B cell (primary cell): ENCODE measurements at regions not wholly inside any gene's neighbourhood (a gene's known extent, or its start where the extent isn't known, plus 50 kb on each side); places are given as distances from the start of the nearest gene placed in this dataset.
"Not testable (repeated sequence)": the region's sequence is repeated elsewhere in the genome, so short reads cannot be mapped to it uniquely, and the experiment has no call there.

Experiments
- ATAC-seq: fragments of 200-7000 bp; cut with Tn5 transposase; one replicate; pipeline ENCODE4 v1.10.0; 2021; ENCODE audit warnings: low read depth, mild to moderate bottlenecking, moderate number of reproducible peaks, moderate library complexity
- CTCF ChIA-PET: fragments of 350-600 bp; sonication (Branson Sonifier 250); formaldehyde crosslinking; loops from one replicate; lab custom pipeline; 2021; ENCODE audit warnings: antibody characterized with exemption, inconsistent platforms; lab: Charles Lee
- POLR2A ChIA-PET: fragments of 350-600 bp; sonication (Branson Sonifier 250); formaldehyde crosslinking; loops from one replicate; lab custom pipeline; 2021; ENCODE audit warnings: antibody characterized with exemption; lab: Charles Lee
- DNase-seq: peaks from one replicate; pipeline ENCODE4 v3.0.0; 2013
- H2AFZ ChIP-seq: 2 replicates; pipeline ENCODE4 v1.6.1; 2012; ENCODE audit warnings: mild to moderate bottlenecking, low read depth, low read length; ENCODE audit not compliant: insufficient read depth, poor library complexity, severe bottlenecking
- H3K27ac ChIP-seq, 2 donors: 1 replicate in 1 of 2; 2 replicates in 1 of 2; pipeline ENCODE4 v1.5.1; 2012 to 2013; ENCODE audit warnings: low read length in 2 of 2, mild to moderate bottlenecking in 2 of 2, moderate library complexity in 1 of 2
- H3K27me3 ChIP-seq, 4 experiments: fragments of 200-600 bp in 1 of 4; sonication (generic) in 1 of 4; replicated peaks in 1 of 4; 1 replicate in 2 of 4; 2 replicates in 2 of 4; pipeline versions ENCODE4 v1.6.1 to v1.7.0; 2013 to 2016; ENCODE audit warnings: low read length in 3 of 4, mild to moderate bottlenecking in 2 of 4, mixed read lengths in 1 of 4, moderate library complexity in 1 of 4; ENCODE audit not compliant: insufficient read depth in 4 of 4, control insufficient read depth in 3 of 4; ENCODE audit errors: control extremely low read depth in 1 of 4
- H3K36me3 ChIP-seq, 2 experiments: replicated peaks in 1 of 2; 1 replicate in 1 of 2; 2 replicates in 1 of 2; pipeline versions ENCODE4 v1.6.1 to v1.7.1; 2013; ENCODE audit warnings: low read length in 1 of 2; ENCODE audit not compliant: insufficient read depth in 2 of 2, control insufficient read depth in 1 of 2; ENCODE audit errors: control extremely low read depth in 1 of 2, extremely low read depth in 1 of 2
- H3K4me1 ChIP-seq, 2 donors: fragments of 200-600 bp in 1 of 2; sonication (generic) in 1 of 2; 1 replicate in 1 of 2; 2 replicates in 1 of 2; pipeline versions ENCODE4 v1.5.1 to v1.6.1; 2013 to 2017; ENCODE audit warnings: low read length in 2 of 2; ENCODE audit not compliant: control insufficient read depth in 2 of 2, insufficient read depth in 2 of 2
- H3K4me2 ChIP-seq: replicated peaks from 2 replicates; pipeline ENCODE3; 2012; ENCODE audit warnings: mild to moderate bottlenecking, low read depth, low read length; ENCODE audit not compliant: poor library complexity, severe bottlenecking
- H3K4me3 ChIP-seq, 5 experiments: fragments of 200-600 bp in 1 of 5; sonication (generic) in 1 of 5; 1 replicate in 3 of 5; 2 replicates in 2 of 5; pipeline versions ENCODE4 v1.5.1 to v1.7.0; 2011 to 2016; ENCODE audit warnings: low read length in 4 of 5, mild to moderate bottlenecking in 4 of 5, low read depth in 2 of 5, control low read depth in 1 of 5, moderate library complexity in 1 of 5; ENCODE audit not compliant: insufficient read depth in 1 of 5; ENCODE audit errors: control extremely low read depth in 1 of 5, extremely low read depth in 1 of 5
- H3K79me2 ChIP-seq: fragments of 200-600 bp; sonication (generic); one replicate; pipeline ENCODE4 v1.6.0; 2016; ENCODE audit warnings: low read length; ENCODE audit not compliant: control insufficient read depth, insufficient read depth
- H3K9ac ChIP-seq: fragments of 200-600 bp; sonication (generic); 2 replicates; pipeline ENCODE4 v1.6.1; 2017; ENCODE audit warnings: mild to moderate bottlenecking, low read length, moderate library complexity
- H3K9me3 ChIP-seq, 3 donors: one replicate each; pipeline versions ENCODE4 v1.6.1 to v1.7.1; 2013; ENCODE audit warnings: low read length in 2 of 3; ENCODE audit not compliant: control insufficient read depth in 2 of 3, insufficient read depth in 1 of 3; ENCODE audit errors: control extremely low read depth in 1 of 3
- H4K20me1 ChIP-seq: 2 replicates; pipeline ENCODE4 v1.6.0; 2012; ENCODE audit warnings: mild to moderate bottlenecking, low read length; ENCODE audit not compliant: insufficient read depth, control insufficient read depth, poor library complexity, severe bottlenecking
- H3K27ac Mint-ChIP-seq: one replicate; pipeline ENCODE4 v1.8.0; 2021; ENCODE audit warnings: mixed read lengths
- H3K27me3 Mint-ChIP-seq: one replicate; pipeline ENCODE4 v1.8.0; 2021; ENCODE audit warnings: mixed read lengths
- H3K4me1 Mint-ChIP-seq: one replicate; pipeline ENCODE4 v1.8.0; 2021; ENCODE audit warnings: mixed read lengths
- H3K4me3 Mint-ChIP-seq: one replicate; pipeline ENCODE4 v1.8.0; 2021; ENCODE audit warnings: mixed read lengths
- H3K9me3 Mint-ChIP-seq: one replicate; pipeline ENCODE4 v1.8.0; 2022; ENCODE audit warnings: mixed read lengths; ENCODE audit not compliant: insufficient read depth
- CTCF ChIP-seq: fragments of 200-600 bp; IDR thresholded peaks from one replicate; pipeline ENCODE4 v1.8.0; 2022; ENCODE audit warnings: antibody characterized with exemption, mild to moderate bottlenecking
- EZH2 ChIP-seq: IDR thresholded peaks from 2 replicates; pipeline ENCODE4 v1.6.1; 2012; ENCODE audit warnings: borderline replicate concordance, low read depth, mild to moderate bottlenecking, moderate library complexity, low read length; ENCODE audit not compliant: insufficient read depth, poor library complexity, severe bottlenecking
- WGBS: methylation state at CpG from one replicate; pipeline ENCODE4 v1.1.5; 2013; ENCODE audit warnings: missing lambda C conversion rate; ENCODE audit not compliant: insufficient coverage; 5-methylcytosine and 5-hydroxymethylcytosine counted together
- intact Hi-C: fragments of 100-400 bp; cut with micrococcal nuclease; formaldehyde crosslinking; loops from one replicate; pipeline ENCODE4 v1.10.0; 2022

- no peaks in the 10 kb centered on the region for H3K27me3 Mint-ChIP-seq
- no peak for DNase-seq
- H3K9me3 Mint-ChIP-seq: no peaks in the 10 kb centered on the region
- Histone ChIP-seq H3K36me3 (no peaks in the 10 kb centered on the region), H3K9ac (no peak overlapping the region), H3K27ac (no peak overlapping the region), H4K20me1 (no peaks in the 10 kb centered on the region), H3K9me3 (no peaks in the 10 kb centered on the region), H2AFZ (no peak overlapping the region), H3K4me1 (peaks cover 0 to 1% of the 10 kb centered on the region in 2 donors), H3K27me3 (no peaks in the 10 kb centered on the region), H3K79me2 (no peaks in the 10 kb centered on the region), H3K4me3 (no peak overlapping the region), H3K4me2 (no peak overlapping the region)
- H3K4me3 Mint-ChIP-seq: no peak overlapping the region
- ATAC-seq: no peak
- 100% methylated on average over 7 of the region's 7 CpGs for WGBS
- H3K4me1 Mint-ChIP-seq: no peaks in the 10 kb centered on the region
- ChIA-PET POLR2A (no interaction called here), CTCF (no interaction called here)
- TF ChIP-seq EZH2 (no peak), CTCF (no peak)
- intact Hi-C loops: no loop called here
- H3K27ac Mint-ChIP-seq: no peak overlapping the region
Measured at GRCh38 chr16:16983582-16983981, 487.2 kb downstream of the XYLT1 start.

- H3K27ac Mint-ChIP-seq: not testable (repeated sequence)
Measured at GRCh38 chr16:16984091-16984490, 486.7 kb downstream of the XYLT1 start.

More at GRCh38 chr16:16984091-16984490, 486.7 kb downstream of the XYLT1 start:
- 96% methylated on average over 17 of the region's 21 CpGs for WGBS
- H2AFZ ChIP-seq, H3K27ac ChIP-seq, POLR2A ChIA-PET, H3K27me3 ChIP-seq, H3K79me2 ChIP-seq, H4K20me1 ChIP-seq, H3K36me3 ChIP-seq, H3K27me3 Mint-ChIP-seq, intact Hi-C loops, H3K9me3 ChIP-seq, H3K4me3 ChIP-seq, H3K4me1 Mint-ChIP-seq, H3K4me3 Mint-ChIP-seq, CTCF ChIA-PET, H3K4me2 ChIP-seq, H3K4me1 ChIP-seq, H3K9ac ChIP-seq, DNase-seq, ATAC-seq, H3K9me3 Mint-ChIP-seq: not testable (repeated sequence)
